Motor neuron (in vitro differentiated cells): ENCODE measurements at regions not wholly inside any gene's neighbourhood (a gene's known extent, or its start where the extent isn't known, plus 50 kb on each side); places are given as distances from the start of the nearest gene placed in this dataset.

Experiments
- ATAC-seq, 8 experiments: fragments of 200-7000 bp; cut with Tn5 transposase; replicated peaks in 6 of 8; 2 replicates each; pipeline ENCODE4 v1.8.0; 2021; ENCODE audit warnings: mild to moderate bottlenecking in 8 of 8, moderate library complexity in 8 of 8
- H3K27ac ChIP-seq, 2 donors: fragments of 250-450 bp; sonication (Bioruptor Pico); 2 replicates each; pipeline ENCODE4 v1.9.0; 2021; ENCODE audit warnings: antibody characterized with exemption in 2 of 2, mild to moderate bottlenecking in 2 of 2, moderate library complexity in 1 of 2
- H3K4me1 ChIP-seq, 2 donors: fragments of 250-450 bp; sonication (Bioruptor Pico); replicated peaks in 1 of 2; 2 replicates each; pipeline ENCODE4 v1.6.1; 2021; ENCODE audit warnings: antibody characterized with exemption in 2 of 2, mild to moderate bottlenecking in 2 of 2, moderate library complexity in 1 of 2
- H3K4me3 ChIP-seq, 5 donors: fragments of 250-450 bp; sonication (Bioruptor Pico); 2 replicates each; pipeline ENCODE4 v1.9.0; 2021; ENCODE audit warnings: antibody characterized with exemption in 5 of 5, mild to moderate bottlenecking in 5 of 5, moderate library complexity in 4 of 5
- WGBS, 10 experiments: fragments of 450-650 bp; shearing (Covaris generic); methylation state at CpG; one replicate each; pipeline ENCODE4 v1.0.0; 2022; 5-methylcytosine and 5-hydroxymethylcytosine counted together
- in situ Hi-C, 9 experiments: fragments of 400-800 bp; cut with MboI; loops; one replicate each; pipeline ENCODE4 v1.15.0; 2021; ENCODE audit warnings: low sequenced_read_pairs in 9 of 9, low pct_unique_long_range_greater_than_20kb in 2 of 9; ENCODE audit not compliant: unreplicated experiment in 9 of 9

DNA sequence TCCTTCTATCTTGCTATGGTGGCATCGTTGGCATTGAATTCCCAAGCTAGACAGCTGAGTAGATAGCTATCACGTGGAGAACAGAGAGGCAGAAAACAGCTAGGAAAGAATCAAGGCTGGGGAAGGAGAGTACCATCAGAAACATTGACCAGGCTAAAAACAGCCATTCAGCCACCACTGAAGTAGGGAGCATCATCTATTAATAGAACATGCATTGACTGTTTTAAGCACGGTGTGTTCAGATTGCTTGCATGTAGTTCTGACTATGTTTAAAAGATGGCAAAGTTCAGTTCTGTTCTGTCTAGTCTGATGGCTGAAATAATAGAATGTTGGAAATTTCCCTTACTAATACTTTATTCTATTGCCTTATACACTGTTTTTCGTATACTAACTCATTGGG lies 413.0 kb downstream of the GABRB3 start:
- Histone ChIP-seq H3K27ac (no peak overlapping the region), H3K4me3 (no peak overlapping the region), H3K4me1 (peaks cover 2 to 26% of the 10 kb centered on the region in 2 donors)
- in situ Hi-C loops: no loop called here
- no peak for ATAC-seq
- WGBS, 10 experiments: 8 to 100% (median 70%) methylated on average over 1 to 4 of the region's 4 CpGs

- no peak overlapping the region for H3K4me3 ChIP-seq
- in situ Hi-C loops: no loop called here
- 0 to 97% (median 72%) methylated on average over 1 to 3 of the region's 3 CpGs for WGBS, 10 experiments
- no peak for ATAC-seq
- H3K4me1 ChIP-seq: peaks cover 2 to 26% of the 10 kb centered on the region in 2 donors
- no peak overlapping the region for H3K27ac ChIP-seq
These were observed 414.2 kb downstream of the GABRB3 start for GRCh38 chr15:26358708-26359107.

GRCh38 chr15:26357653-26358052 lies 415.2 kb downstream of the GABRB3 start:
- in situ Hi-C loops: no loop called here
- peaks cover 2 to 26% of the 10 kb centered on the region in 2 donors for H3K4me1 ChIP-seq
- no peak for ATAC-seq
- H3K4me3 ChIP-seq: no peak overlapping the region
- 0 to 96% (median 56%) methylated on average over 1 to 3 of the region's 3 CpGs; no CpG with 5 or more reads in 2 of the 10 experiments for WGBS, 10 experiments
- no peak overlapping the region for H3K27ac ChIP-seq

GRCh38 chr15:26355472-26356074 lies 417.3 kb downstream of the GABRB3 start:
- WGBS, 10 experiments: 3 to 100% (median 54%) methylated on average over 1 to 8 of the region's 8 CpGs
- Histone ChIP-seq H3K4me1 (peaks cover 2 to 25% of the 10 kb centered on the region in 2 donors), H3K27ac (no peak overlapping the region), H3K4me3 (no peak overlapping the region)
- in situ Hi-C loops: no loop called here
- peak in 6 of 8 experiments; percentile 87 to 100 (median 96) for ATAC-seq

- Histone ChIP-seq H3K4me1 (peaks cover 2 to 15% of the 10 kb centered on the region in 2 donors), H3K4me3 (no peak overlapping the region), H3K27ac (no peak overlapping the region)
- WGBS, 10 experiments: 8 to 100% (median 83%) methylated on average over 1 to 3 of the region's 4 CpGs; no CpG with 5 or more reads in 2 of the 10 experiments
- ATAC-seq: no peak
- in situ Hi-C loops: no loop called here
These were observed 420.0 kb downstream of the GABRB3 start for GRCh38 chr15:26352909-26353308.

DNA sequence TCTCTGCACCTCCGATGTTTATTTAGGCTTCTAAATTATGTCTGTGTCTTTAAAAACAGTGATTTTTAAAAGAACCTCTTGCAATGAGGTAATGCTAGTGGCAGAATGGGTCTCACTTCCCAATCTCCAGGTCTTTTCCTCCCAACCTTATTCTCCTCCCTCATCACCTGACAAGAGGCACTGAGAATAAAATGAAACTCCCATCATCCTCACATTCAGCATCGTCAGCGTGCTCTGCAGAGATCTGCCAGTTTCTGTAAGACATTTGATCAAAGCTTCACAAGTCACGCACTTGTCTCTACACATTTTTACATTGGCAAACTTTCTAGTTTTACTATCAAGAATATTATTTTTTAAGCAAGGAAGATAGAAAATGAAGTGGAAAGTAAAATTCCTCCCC lies 420.5 kb downstream of the GABRB3 start:
- Histone ChIP-seq H3K27ac (no peak overlapping the region), H3K4me1 (peaks cover 2 to 15% of the 10 kb centered on the region in 2 donors), H3K4me3 (no peak overlapping the region)
- in situ Hi-C loops: no loop called here
- no peak for ATAC-seq
- 0 to 100% (median 85%) methylated on average over 1 to 4 of the region's 4 CpGs; no CpG with 5 or more reads in 1 of the 10 experiments for WGBS, 10 experiments

- H3K27ac ChIP-seq: no peak overlapping the region
- in situ Hi-C loops: no loop called here
- peaks cover 2 to 8% of the 10 kb centered on the region in 2 donors for H3K4me1 ChIP-seq
- ATAC-seq: peak in 3 of 8 experiments; percentile 82 to 91 (median 91)
- H3K4me3 ChIP-seq: no peak overlapping the region
These were observed 447.4 kb downstream of the GABRB3 start for GRCh38 chr15:26325495-26325894.

DNA sequence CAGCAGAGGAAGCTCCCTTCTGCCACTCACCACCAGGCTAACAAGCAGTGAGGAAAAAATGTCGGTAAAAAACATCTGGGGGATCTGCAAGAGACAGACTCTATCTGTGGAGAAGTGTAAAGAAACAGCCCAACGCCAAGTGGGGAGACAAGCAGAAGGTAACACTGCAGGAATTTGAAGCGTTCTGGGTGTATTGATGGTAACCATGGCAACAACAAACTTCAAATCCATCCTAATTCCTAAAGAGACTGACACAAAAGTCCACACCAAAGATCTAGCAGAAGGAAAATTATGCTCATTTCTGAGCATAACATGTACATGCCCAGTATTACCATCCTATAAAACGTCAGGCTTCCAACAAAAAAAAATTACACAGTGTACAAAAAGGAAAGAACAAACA lies 449.3 kb downstream of the GABRB3 start:
- Histone ChIP-seq H3K4me3 (no peak overlapping the region), H3K4me1 (peaks cover 2 to 10% of the 10 kb centered on the region in 2 donors), H3K27ac (no peak overlapping the region)
- WGBS, 10 experiments: 0 to 93% (median 63%) methylated on average over 1 to 4 of the region's 4 CpGs
- ATAC-seq: no peak
- in situ Hi-C loops: no loop called here

- Histone ChIP-seq H3K4me3 (no peak overlapping the region), H3K27ac (no peak overlapping the region), H3K4me1 (peaks cover 0 to 6% of the 10 kb centered on the region in 2 donors)
- WGBS, 10 experiments: 0 to 100% (median 80%) methylated on average over 1 of the region's 1 CpG; no CpG with 5 or more reads in 3 of the 10 experiments
- no peak for ATAC-seq
- in situ Hi-C loops: no loop called here
These were observed 454.2 kb downstream of the GABRB3 start for GRCh38 chr15:26318689-26319088.

DNA sequence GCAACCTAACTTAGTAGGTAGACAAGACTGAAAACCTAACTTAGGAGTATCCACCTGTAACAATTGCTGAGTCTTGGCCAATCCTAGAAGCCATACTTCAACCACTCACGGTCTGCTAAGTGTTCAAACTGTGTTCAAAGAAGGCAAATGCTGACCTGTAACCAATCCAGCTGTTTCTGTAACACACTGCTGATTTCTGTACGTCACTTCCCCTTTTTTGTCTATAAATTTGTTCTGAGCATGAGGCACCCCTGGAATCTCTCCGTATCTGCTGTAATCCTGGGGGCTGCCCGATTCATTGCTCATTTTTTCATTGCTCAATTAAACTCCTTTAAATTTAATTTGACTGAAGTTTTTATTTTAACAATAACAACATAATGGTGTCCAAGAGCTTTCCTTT lies 451.4 kb upstream of the ATP10A start:
- 0 to 100% (median 81%) methylated on average over 1 to 4 of the region's 4 CpGs for WGBS, 10 experiments
- Histone ChIP-seq H3K4me3 (no peak overlapping the region), H3K27ac (no peak overlapping the region), H3K4me1 (peaks cover 0 to 6% of the 10 kb centered on the region in 2 donors)
- in situ Hi-C loops: no loop called here
- ATAC-seq: no peak

- peak in 1 of 8 experiments; percentile 26 for ATAC-seq
- WGBS, 10 experiments: 0 to 100% (median 82%) methylated on average over 1 to 4 of the region's 4 CpGs; no CpG with 5 or more reads in 1 of the 10 experiments
- in situ Hi-C loops: no loop called here
- no peaks in the 10 kb centered on the region for H3K4me1 ChIP-seq
- H3K4me3 ChIP-seq: no peak overlapping the region
- H3K27ac ChIP-seq: no peak overlapping the region
These were observed 448.6 kb upstream of the ATP10A start for GRCh38 chr15:26311710-26312236.

DNA sequence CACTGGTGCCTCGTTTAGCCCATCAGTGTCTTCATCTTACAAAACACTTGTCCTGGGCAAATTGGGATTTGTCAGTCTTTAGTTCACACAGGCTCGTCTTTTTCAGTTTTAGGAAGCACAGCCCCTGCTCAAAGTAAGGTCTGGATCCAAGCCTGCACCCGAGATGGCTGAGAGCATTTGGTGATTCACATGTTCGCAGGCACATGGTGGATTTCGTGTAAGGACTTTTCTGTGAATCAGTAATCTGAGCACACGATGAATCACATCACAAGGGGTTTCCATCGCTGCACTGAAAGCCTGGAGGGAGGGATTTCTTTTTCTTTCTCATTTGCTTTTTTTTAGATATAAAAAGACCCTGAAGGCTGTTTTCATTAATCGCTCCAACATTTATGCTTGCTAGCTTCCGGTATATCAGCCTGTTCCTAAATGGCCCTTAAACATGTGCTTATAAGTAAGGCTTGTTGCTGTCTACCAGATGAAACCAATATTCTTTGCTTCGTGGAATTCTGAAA lies 435.6 kb upstream of the ATP10A start:
- WGBS, 10 experiments: 4 to 100% (median 81%) methylated on average over 1 to 10 of the region's 10 CpGs
- no peak overlapping the region for H3K27ac ChIP-seq
- in situ Hi-C loops: no loop called here
- H3K4me1 ChIP-seq: peaks cover 0 to 8% of the 10 kb centered on the region in 2 donors
- no peak overlapping the region for H3K4me3 ChIP-seq
- ATAC-seq: no peak

GRCh38 chr15:26298010-26298658 lies 435.0 kb upstream of the ATP10A start:
- H3K27ac ChIP-seq: no peak overlapping the region
- no peak for ATAC-seq
- no peak overlapping the region for H3K4me3 ChIP-seq
- peaks cover 0 to 8% of the 10 kb centered on the region in 2 donors for H3K4me1 ChIP-seq
- in situ Hi-C loops: no loop called here
- 20 to 100% (median 93%) methylated on average over 1 to 9 of the region's 38 CpGs; no CpG with 5 or more reads in 4 of the 10 experiments for WGBS, 10 experiments
